ENCODE measurements at regions not wholly inside any gene's neighbourhood (a gene's known extent, or its start where the extent isn't known, plus 50 kb on each side); places are given as distances from the start of the nearest gene placed in this dataset.

DNA sequence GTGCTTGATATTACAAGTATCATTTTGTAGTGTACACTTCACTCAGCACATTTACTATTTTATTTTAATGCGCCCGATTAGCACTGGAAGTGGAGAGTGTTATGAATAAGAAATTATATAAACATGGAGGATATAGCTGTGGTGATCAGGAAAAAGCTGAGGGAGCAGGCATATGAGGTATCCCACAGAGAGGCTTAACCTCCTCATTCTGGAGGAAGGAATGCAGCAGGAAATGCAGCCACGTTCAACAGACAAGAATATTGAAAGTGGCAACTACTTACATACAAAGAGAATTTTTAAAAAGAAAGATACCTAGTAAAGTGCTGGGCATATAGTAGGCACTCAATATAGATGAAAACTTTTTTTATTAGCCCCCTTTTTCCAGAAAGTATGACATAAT, 166.0 kb upstream of the SATB1 start:
- no peak for TF ChIP-seq CTCF (IDR thresholded peaks at IDR 0.05)
- TF ChIP-seq POLR2AphosphoS5 (IDR thresholded peaks at IDR 0.05) = no peak
- no peak for TF ChIP-seq POLR2A (IDR thresholded peaks at IDR 0.05)

All from sigmoid colon (tissue), 4 donors.